Peyer's patch (tissue), 4 donors: ENCODE measurements at regions not wholly inside any gene's neighbourhood (a gene's known extent, or its start where the extent isn't known, plus 50 kb on each side); places are given as distances from the start of the nearest gene placed in this dataset.
"Not testable (repeated sequence)": the region's sequence is repeated elsewhere in the genome, so short reads cannot be mapped to it uniquely, and the experiment has no call there.

ENCODE experiments used
- CTCF ChIP-seq, 6 experiments: fragments of 450-650 bp in 4 of 6; fragments of 200-600 bp in 2 of 6; sonication (generic) in 1 of 6; IDR thresholded peaks; one replicate each; pipeline ENCODE4 v1.5.1; 2017 to 2019; ENCODE audit warnings: antibody characterized with exemption in 6 of 6, mild to moderate bottlenecking in 3 of 6, moderate library complexity in 1 of 6
- POLR2A ChIP-seq, 2 donors: fragments of 450-650 bp; IDR thresholded peaks; one replicate each; pipeline ENCODE4 v1.5.1; 2017; ENCODE audit warnings: antibody characterized with exemption in 2 of 2, mild to moderate bottlenecking in 2 of 2, moderate library complexity in 2 of 2

- TF ChIP-seq CTCF, POLR2A (IDR thresholded peaks at IDR 0.05): not testable (repeated sequence)
Observed at GRCh38 chr13:18322821-18323220, 858.8 kb downstream of the TUBA3C start.
